HG03135 (cell line): ENCODE measurements at regions not wholly inside any gene's neighbourhood (a gene's known extent, or its start where the extent isn't known, plus 50 kb on each side); places are given as distances from the start of the nearest gene placed in this dataset.

Experiments used
- ATAC-seq: cut with Tn5 transposase; IDR thresholded peaks from one replicate; pipeline ENCODE4 v1.9.1; 2021; ENCODE audit warnings: mild to moderate bottlenecking, moderate library complexity; ENCODE audit not compliant: unreplicated experiment

GRCh38 chr3:152710549-152710948 lies 124.4 kb upstream of the P2RY1 start:
- ATAC-seq = no peak

GRCh38 chr3:152713989-152714388 lies 120.9 kb upstream of the P2RY1 start:
- no peak for ATAC-seq

DNA sequence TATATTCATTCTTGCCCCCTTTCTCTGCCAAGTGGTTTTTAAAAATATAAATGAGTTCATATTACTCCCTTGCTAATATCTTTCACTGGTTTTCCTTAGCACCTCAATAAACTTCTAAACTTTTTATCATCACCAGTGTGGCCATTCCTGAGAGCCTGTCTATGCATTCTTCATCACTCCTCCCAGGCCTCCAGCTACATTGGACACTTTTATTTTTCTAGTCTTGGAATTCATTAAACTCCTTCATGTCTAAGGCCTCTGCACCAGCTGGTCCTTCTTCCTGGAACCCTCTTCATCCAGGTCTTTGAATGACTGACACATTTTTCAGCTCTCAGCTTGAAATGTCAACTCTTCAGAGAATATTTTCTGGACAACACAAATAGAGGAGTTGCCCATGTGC lies 120.4 kb upstream of the P2RY1 start:
- ATAC-seq = no peak

DNA sequence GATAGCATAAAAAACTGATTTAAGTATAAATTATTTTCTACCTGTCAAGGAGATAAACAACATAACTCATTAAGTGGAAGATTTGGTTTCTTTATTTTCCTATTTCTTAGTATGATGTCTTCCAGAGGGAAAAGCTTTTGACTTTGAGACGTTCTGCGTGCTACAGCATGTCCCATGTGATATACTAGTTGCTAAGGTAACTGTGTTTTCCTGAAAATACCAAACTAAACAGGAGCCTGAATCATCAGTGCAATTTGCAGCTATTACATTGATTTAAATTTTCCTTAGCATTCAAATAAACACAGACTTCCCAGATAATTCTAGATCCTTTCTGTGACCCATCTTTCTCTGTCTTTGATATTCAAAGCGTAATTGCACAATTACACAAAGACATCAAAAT lies 117.7 kb upstream of the P2RY1 start:
- ATAC-seq = no peak

DNA sequence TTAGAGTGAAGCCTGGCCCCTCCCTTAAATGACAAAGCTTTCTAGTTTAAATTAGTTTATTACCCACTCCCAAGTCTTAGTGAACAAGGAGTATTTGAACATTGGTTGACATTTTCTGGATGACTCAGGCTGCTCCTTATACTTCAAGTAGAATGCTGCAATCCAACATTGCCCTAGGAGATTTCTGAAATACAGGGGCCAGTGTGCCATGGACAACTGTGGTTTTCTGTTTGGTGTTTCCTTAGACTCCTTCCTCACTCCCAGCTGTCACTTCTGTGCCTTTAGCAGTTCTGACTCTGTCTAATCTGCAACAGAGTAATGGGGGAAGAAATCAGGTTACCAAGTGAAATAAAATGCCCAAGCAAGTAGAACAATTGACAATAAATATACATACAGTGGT lies 116.1 kb upstream of the P2RY1 start:
- ATAC-seq = no peak

- no peak for ATAC-seq
Observed at GRCh38 chr3:152719264-152719663, 115.7 kb upstream of the P2RY1 start.

- no peak for ATAC-seq
Observed at GRCh38 chr3:152720951-152721718, 113.8 kb upstream of the P2RY1 start.

DNA sequence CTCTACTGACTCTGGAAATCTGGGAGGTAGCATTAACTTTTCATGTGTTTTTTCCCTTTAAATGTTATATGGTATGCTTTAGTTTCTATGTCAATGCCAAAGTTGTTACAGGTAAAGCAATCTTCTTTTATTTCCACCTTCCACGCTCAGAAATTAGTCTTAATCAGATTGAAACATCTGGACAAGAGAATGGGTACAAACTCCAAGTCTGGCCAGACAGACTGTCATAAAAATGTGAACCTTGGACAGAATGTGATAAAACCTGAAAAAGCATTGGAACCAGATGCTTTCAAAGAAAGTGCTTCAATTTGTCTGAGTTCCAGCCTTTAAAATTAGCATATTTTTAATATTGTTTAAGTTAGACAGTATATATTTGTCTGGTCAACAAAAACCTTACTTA lies 110.7 kb upstream of the P2RY1 start:
- no peak for ATAC-seq

GRCh38 chr3:152728231-152728980 lies 106.5 kb upstream of the P2RY1 start:
- ATAC-seq = no peak

DNA sequence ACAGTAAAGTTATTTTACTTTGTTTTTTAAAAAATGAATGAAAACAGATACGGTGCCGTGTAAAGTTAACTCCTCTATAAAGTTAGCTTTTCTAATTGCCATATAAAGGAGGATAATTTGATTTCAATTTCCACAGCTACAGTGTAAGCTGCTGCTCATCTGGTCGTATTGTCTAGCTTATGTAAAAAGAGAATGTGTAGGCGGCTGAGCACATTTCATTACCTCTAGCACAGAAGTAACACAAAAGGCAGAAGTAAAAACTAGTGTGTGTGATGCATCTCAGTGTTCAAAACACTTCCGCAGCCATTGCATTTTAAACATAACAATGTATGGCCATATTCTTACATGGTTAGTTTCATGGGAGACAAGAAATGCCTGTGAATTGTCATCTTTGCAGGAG lies 105.0 kb upstream of the P2RY1 start:
- ATAC-seq = no peak

DNA sequence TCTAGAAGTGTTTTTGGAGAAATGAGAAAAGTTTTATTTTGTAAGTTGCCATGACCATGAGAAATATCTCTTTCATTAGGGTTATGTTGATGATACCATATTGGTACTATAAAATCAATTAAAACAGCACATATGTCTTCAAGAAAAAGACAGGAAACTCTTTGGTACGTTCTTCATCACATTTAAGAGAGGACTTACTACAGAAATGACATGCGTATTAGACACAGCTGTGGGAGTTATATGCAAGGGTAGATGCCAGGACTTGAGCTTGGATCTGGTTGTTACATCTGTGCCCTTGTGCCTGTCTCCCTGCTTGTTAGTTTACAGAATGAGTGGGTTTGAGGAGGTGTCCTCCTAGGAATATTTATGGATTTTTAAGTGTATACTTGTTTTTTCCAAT lies 103.4 kb upstream of the P2RY1 start:
- no peak for ATAC-seq

GRCh38 chr3:152733584-152734119 lies 101.3 kb upstream of the P2RY1 start:
- no peak for ATAC-seq

- ATAC-seq = peak; percentile 99
Observed at GRCh38 chr3:152737021-152737908, 97.7 kb upstream of the P2RY1 start.

GRCh38 chr3:152738656-152739055 lies 96.3 kb upstream of the P2RY1 start:
- no peak for ATAC-seq

GRCh38 chr3:152742368-152743347 lies 92.3 kb upstream of the P2RY1 start:
- ATAC-seq = peak; percentile 57

DNA sequence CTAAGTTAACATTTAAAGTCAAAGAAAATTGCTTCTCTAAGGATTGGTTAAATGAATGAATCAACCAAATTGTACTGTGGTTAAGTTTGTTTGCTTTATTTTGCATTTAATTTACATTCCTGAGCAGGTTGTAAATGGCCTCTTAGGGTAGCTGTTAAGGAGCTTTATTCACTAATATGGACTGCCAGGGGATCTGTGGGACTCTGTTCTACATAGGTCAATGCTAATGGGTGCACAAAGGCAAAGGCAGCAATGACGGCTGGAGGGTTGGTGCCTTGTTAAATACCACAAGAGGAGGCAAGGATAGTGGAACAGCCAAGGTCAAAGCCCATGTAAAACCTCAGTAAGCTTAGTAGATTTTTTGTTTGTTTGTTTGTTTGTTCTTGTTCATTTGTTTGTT lies 89.3 kb upstream of the P2RY1 start:
- ATAC-seq = no peak

GRCh38 chr3:152754303-152754702 lies 80.6 kb upstream of the P2RY1 start:
- ATAC-seq = no peak

DNA sequence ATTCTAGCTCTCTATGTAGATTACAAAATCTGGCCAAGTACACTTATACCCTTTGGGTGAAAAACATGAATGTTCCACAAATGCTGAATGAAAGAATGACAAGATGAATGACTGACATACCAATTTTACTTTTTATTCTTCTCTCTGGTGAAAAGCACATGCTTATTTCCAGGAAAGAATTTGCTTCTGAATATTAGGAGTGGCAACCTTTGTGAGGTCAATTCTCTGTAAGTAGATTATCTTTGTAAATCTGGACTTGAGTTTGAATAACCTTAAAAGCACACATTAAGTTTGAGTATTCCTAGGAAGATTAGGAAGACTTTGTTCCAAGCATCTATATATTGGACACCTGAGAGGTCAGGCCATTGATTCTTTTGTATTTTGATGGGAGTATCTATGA lies 78.1 kb upstream of the P2RY1 start:
- ATAC-seq = no peak

- no peak for ATAC-seq
Observed at GRCh38 chr3:152760024-152760563, 74.8 kb upstream of the P2RY1 start.

- ATAC-seq = no peak
Observed at GRCh38 chr3:152760591-152760990, 74.3 kb upstream of the P2RY1 start.
